ENCODE measurements at regions not wholly inside any gene's neighbourhood (a gene's known extent, or its start where the extent isn't known, plus 50 kb on each side); places are given as distances from the start of the nearest gene placed in this dataset.

DNA sequence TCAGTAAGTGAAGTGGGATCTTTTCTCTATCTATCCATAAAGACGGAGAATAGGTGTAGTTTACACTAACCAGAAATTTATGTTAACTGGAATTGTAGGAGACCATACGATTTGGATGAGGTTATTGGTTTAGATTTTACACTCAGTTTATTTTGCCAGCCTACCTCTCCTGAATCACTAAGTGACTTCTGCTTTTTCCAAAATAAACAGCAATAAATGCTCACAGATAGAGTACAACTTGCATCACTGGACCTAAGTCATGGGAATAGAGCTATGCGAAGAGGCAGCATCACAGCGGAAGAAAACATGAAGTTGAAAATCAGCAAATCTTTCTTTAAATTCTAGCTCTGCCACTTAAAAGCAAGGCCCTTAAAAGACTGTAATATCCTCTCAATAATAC is 781.0 kb downstream of the LIG4 start:
- no peak for TF ChIP-seq GATA2 (IDR thresholded peaks at IDR 0.05; ENCODE audit: insufficient read depth, insufficient read length, low read depth, low read length)
- TF ChIP-seq, protein P1, sequence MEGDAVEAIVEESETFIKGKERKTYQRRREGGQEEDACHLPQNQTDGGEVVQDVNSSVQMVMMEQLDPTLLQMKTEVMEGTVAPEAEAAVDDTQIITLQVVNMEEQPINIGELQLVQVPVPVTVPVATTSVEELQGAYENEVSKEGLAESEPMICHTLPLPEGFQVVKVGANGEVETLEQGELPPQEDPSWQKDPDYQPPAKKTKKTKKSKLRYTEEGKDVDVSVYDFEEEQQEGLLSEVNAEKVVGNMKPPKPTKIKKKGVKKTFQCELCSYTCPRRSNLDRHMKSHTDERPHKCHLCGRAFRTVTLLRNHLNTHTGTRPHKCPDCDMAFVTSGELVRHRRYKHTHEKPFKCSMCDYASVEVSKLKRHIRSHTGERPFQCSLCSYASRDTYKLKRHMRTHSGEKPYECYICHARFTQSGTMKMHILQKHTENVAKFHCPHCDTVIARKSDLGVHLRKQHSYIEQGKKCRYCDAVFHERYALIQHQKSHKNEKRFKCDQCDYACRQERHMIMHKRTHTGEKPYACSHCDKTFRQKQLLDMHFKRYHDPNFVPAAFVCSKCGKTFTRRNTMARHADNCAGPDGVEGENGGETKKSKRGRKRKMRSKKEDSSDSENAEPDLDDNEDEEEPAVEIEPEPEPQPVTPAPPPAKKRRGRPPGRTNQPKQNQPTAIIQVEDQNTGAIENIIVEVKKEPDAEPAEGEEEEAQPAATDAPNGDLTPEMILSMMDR (IDR thresholded peaks at IDR 0.05; ENCODE audit: extremely low read depth in 1 of 2, insufficient read depth in 1 of 2, low read depth in 1 of 2, low read length in 2 of 2), result no peak
- TF ChIP-seq POLR2AphosphoS5 (IDR thresholded peaks at IDR 0.05; ENCODE audit: insufficient read depth, low read depth, low read length), result no peak
- TF ChIP-seq, protein P2, sequence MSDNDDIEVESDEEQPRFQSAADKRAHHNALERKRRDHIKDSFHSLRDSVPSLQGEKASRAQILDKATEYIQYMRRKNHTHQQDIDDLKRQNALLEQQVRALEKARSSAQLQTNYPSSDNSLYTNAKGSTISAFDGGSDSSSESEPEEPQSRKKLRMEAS (IDR thresholded peaks at IDR 0.05; ENCODE audit: insufficient read depth, insufficient read length), result no peak
- no peak for TF ChIP-seq EZH2 (IDR thresholded peaks at IDR 0.05; ENCODE audit: borderline replicate concordance, low read depth, low read length, severe bottlenecking)
- TF ChIP-seq POLR2A (IDR thresholded peaks at IDR 0.05; ENCODE audit: low read depth, low read length), result no peak
- no peak for TF ChIP-seq MYC (IDR thresholded peaks at IDR 0.05; ENCODE audit: low read depth, low read length)
